ENCODE measurements at regions not wholly inside any gene's neighbourhood (a gene's known extent, or its start where the extent isn't known, plus 50 kb on each side); places are given as distances from the start of the nearest gene placed in this dataset.
"Not testable (repeated sequence)": the region's sequence is repeated elsewhere in the genome, so short reads cannot be mapped to it uniquely, and the experiment has no call there.

- Histone ChIP-seq H3K27me3 (replicated peaks) (no peaks in the 10 kb centered on the region), H3K9me3 (replicated peaks) (no peaks in the 10 kb centered on the region), H3K4me1 (replicated peaks) (no peaks in the 10 kb centered on the region), H3K27ac (no peak overlapping the region), H3K4me3 (no peak overlapping the region), H3K36me3 (no peaks in the 10 kb centered on the region)
- no peak for DNase-seq (ENCODE audit: low read depth in 1 of 2, low spot score in 2 of 2)
Measured at GRCh38 chr14:39614297-39614923, 182.2 kb upstream of the FBXO33 start.

- Histone ChIP-seq H3K27ac (no peak overlapping the region), H3K27me3 (replicated peaks) (no peaks in the 10 kb centered on the region), H3K4me1 (replicated peaks) (no peaks in the 10 kb centered on the region), H3K36me3 (no peaks in the 10 kb centered on the region), H3K4me3 (no peak overlapping the region), H3K9me3 (replicated peaks) (no peaks in the 10 kb centered on the region)
- no peak for DNase-seq (ENCODE audit: low read depth in 1 of 2, low spot score in 2 of 2)
Measured at GRCh38 chr14:39609119-39609518, 176.9 kb upstream of the FBXO33 start.

- Histone ChIP-seq H3K27ac (no peak overlapping the region), H3K4me3 (no peak overlapping the region), H3K36me3 (no peaks in the 10 kb centered on the region), H3K27me3 (replicated peaks) (no peaks in the 10 kb centered on the region), H3K4me1 (replicated peaks) (no peaks in the 10 kb centered on the region), H3K9me3 (replicated peaks) (no peaks in the 10 kb centered on the region)
- DNase-seq (ENCODE audit: low read depth in 1 of 2, low spot score in 2 of 2): no peak
Measured at GRCh38 chr14:39607978-39608377, 175.7 kb upstream of the FBXO33 start.

DNA sequence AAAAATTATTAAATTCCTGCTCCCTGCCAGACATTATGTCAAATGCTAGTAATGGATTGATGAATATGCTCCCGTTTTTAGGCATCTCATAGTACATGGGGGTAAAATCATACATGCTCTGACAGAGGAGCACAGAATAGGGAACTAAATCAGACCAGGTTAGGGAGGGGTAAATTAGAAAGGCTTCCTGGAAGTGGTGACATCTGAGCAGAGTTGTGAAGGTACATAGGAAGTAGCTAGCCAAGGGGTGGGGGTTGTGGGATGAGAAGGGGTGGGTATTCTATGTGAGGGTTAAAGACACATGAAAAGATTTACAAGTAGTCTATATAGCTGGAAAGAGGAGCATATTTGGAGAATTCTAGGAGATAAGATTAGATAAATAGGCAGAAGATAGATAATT is 171.7 kb upstream of the FBXO33 start:
- DNase-seq (ENCODE audit: low read depth in 1 of 2, low spot score in 2 of 2): no peak
- no peaks in the 10 kb centered on the region for H3K4me1 ChIP-seq (replicated peaks)
- no peaks in the 10 kb centered on the region for H3K27me3 ChIP-seq (replicated peaks)
- H3K4me3 ChIP-seq: no peak overlapping the region
- H3K36me3 ChIP-seq: no peaks in the 10 kb centered on the region
- H3K9me3 ChIP-seq (replicated peaks): no peaks in the 10 kb centered on the region
- H3K27ac ChIP-seq: no peak overlapping the region

- Histone ChIP-seq H3K27ac (no peak overlapping the region), H3K4me1 (replicated peaks) (no peaks in the 10 kb centered on the region), H3K9me3 (replicated peaks) (no peaks in the 10 kb centered on the region), H3K27me3 (replicated peaks) (no peaks in the 10 kb centered on the region), H3K4me3 (no peak overlapping the region), H3K36me3 (no peaks in the 10 kb centered on the region)
- DNase-seq (ENCODE audit: low read depth in 1 of 2, low spot score in 2 of 2): no peak
Measured at GRCh38 chr14:39593377-39593776, 161.1 kb upstream of the FBXO33 start.

GRCh38 chr14:39592116-39592789 is 160.0 kb upstream of the FBXO33 start:
- Histone ChIP-seq H3K27me3 (replicated peaks) (no peaks in the 10 kb centered on the region), H3K36me3 (no peaks in the 10 kb centered on the region), H3K4me3 (no peak overlapping the region), H3K4me1 (replicated peaks) (no peaks in the 10 kb centered on the region), H3K27ac (no peak overlapping the region), H3K9me3 (replicated peaks) (no peaks in the 10 kb centered on the region)
- DNase-seq (ENCODE audit: low read depth in 1 of 2, low spot score in 2 of 2): no peak

- H3K4me3 ChIP-seq; H3K27ac ChIP-seq; H3K4me1 ChIP-seq (replicated peaks); H3K27me3 ChIP-seq (replicated peaks); H3K9me3 ChIP-seq (replicated peaks); H3K36me3 ChIP-seq; DNase-seq (ENCODE audit: low read depth in 1 of 2, low spot score in 2 of 2): not testable (repeated sequence)
Measured at GRCh38 chr14:39589882-39590281, 157.6 kb upstream of the FBXO33 start.

- Histone ChIP-seq H3K27ac (no peak overlapping the region), H3K9me3 (replicated peaks) (no peaks in the 10 kb centered on the region), H3K36me3 (no peaks in the 10 kb centered on the region), H3K4me3 (no peak overlapping the region), H3K4me1 (replicated peaks) (no peaks in the 10 kb centered on the region), H3K27me3 (replicated peaks) (no peaks in the 10 kb centered on the region)
- DNase-seq (ENCODE audit: low read depth in 1 of 2, low spot score in 2 of 2): no peak
Measured at GRCh38 chr14:39582028-39582654, 149.9 kb upstream of the FBXO33 start.

GRCh38 chr14:39581474-39581873 is 149.2 kb upstream of the FBXO33 start:
- Histone ChIP-seq H3K4me1 (replicated peaks) (no peaks in the 10 kb centered on the region), H3K36me3 (no peaks in the 10 kb centered on the region), H3K27ac (no peak overlapping the region), H3K27me3 (replicated peaks) (no peaks in the 10 kb centered on the region), H3K9me3 (replicated peaks) (no peaks in the 10 kb centered on the region), H3K4me3 (no peak overlapping the region)
- DNase-seq (ENCODE audit: low read depth in 1 of 2, low spot score in 2 of 2): no peak

DNA sequence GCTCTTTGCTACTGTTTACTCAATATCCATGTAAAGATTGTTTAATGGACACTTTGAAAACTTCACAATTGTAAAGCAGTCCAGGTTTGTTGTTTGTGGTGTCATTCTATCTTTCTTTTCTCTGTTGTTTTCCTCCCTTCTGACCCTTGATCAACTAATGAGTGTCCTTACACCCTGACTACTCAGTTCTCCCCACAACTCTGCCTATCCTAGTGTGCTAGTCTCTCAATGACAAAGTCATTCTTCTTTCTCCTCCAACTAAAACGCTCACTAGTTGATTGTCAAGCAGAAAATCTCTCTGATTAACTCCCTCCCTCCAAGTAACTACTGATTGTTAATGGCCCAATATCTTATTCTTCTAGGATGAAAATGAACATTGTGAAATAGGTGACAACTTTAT is 148.5 kb upstream of the FBXO33 start:
- Histone ChIP-seq H3K4me3 (no peak overlapping the region), H3K9me3 (replicated peaks) (no peaks in the 10 kb centered on the region), H3K27me3 (replicated peaks) (no peaks in the 10 kb centered on the region), H3K4me1 (replicated peaks) (no peaks in the 10 kb centered on the region), H3K36me3 (no peaks in the 10 kb centered on the region), H3K27ac (no peak overlapping the region)
- DNase-seq (ENCODE audit: low read depth in 1 of 2, low spot score in 2 of 2): no peak

GRCh38 chr14:39576736-39577135 is 144.5 kb upstream of the FBXO33 start:
- no peaks in the 10 kb centered on the region for H3K27me3 ChIP-seq (replicated peaks)
- H3K4me3 ChIP-seq: no peak overlapping the region
- no peaks in the 10 kb centered on the region for H3K36me3 ChIP-seq
- DNase-seq (ENCODE audit: low read depth in 1 of 2, low spot score in 2 of 2): no peak
- H3K4me1 ChIP-seq (replicated peaks): no peaks in the 10 kb centered on the region
- H3K27ac ChIP-seq: no peak overlapping the region
- H3K9me3 ChIP-seq (replicated peaks): no peaks in the 10 kb centered on the region

- H3K27me3 ChIP-seq (replicated peaks): no peaks in the 10 kb centered on the region
- H3K36me3 ChIP-seq: no peaks in the 10 kb centered on the region
- H3K4me3 ChIP-seq: no peak overlapping the region
- no peak for DNase-seq (ENCODE audit: low read depth in 1 of 2, low spot score in 2 of 2)
- no peak overlapping the region for H3K27ac ChIP-seq
- no peaks in the 10 kb centered on the region for H3K4me1 ChIP-seq (replicated peaks)
- no peaks in the 10 kb centered on the region for H3K9me3 ChIP-seq (replicated peaks)
Measured at GRCh38 chr14:39576258-39576657, 144.0 kb upstream of the FBXO33 start.

GRCh38 chr14:39568809-39569538 is 136.7 kb upstream of the FBXO33 start:
- no peaks in the 10 kb centered on the region for H3K36me3 ChIP-seq
- no peaks in the 10 kb centered on the region for H3K9me3 ChIP-seq (replicated peaks)
- H3K4me1 ChIP-seq (replicated peaks): no peaks in the 10 kb centered on the region
- H3K27me3 ChIP-seq (replicated peaks): no peaks in the 10 kb centered on the region
- no peak for DNase-seq (ENCODE audit: low read depth in 1 of 2, low spot score in 2 of 2)
- H3K27ac ChIP-seq: no peak overlapping the region
- no peak overlapping the region for H3K4me3 ChIP-seq

DNA sequence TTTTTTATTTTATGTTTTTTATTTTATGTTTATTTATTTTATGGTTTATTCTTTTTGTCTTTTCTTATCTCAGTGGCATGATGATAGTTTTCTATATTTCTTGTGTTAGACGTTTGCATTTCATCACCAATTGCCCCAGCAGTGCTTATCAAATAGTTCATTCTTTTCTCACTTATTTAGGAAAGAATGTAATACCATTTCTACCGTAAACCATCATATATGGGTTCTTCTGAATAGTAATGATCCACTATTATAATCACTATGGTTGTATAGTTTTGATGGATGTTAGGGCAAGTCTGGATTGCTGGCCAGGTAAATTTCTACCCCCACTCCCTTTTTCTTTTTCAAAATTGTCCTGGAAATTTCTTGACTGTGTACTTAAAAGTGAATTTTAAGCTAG is 134.6 kb upstream of the FBXO33 start:
- no peak for DNase-seq (ENCODE audit: low read depth in 1 of 2, low spot score in 2 of 2)
- Histone ChIP-seq H3K27ac (no peak overlapping the region), H3K9me3 (replicated peaks) (no peaks in the 10 kb centered on the region), H3K4me1 (replicated peaks) (no peaks in the 10 kb centered on the region), H3K27me3 (replicated peaks) (no peaks in the 10 kb centered on the region), H3K36me3 (no peaks in the 10 kb centered on the region), H3K4me3 (no peak overlapping the region)
